ENCODE measurements at regions not wholly inside any gene's neighbourhood (a gene's known extent, or its start where the extent isn't known, plus 50 kb on each side); places are given as distances from the start of the nearest gene placed in this dataset.

- no peak for DNase-seq
Measured at GRCh38 chr20:50258790-50259483, 68.3 kb downstream of the CEBPB start.

- no peak for DNase-seq
Measured at GRCh38 chr20:50259705-50260478, 69.3 kb downstream of the CEBPB start.

GRCh38 chr20:50260479-50261221 lies 70.0 kb downstream of the CEBPB start:
- DNase-seq, result no peak

- no peak for DNase-seq
Measured at GRCh38 chr20:50261471-50262212, 71.0 kb downstream of the CEBPB start.

GRCh38 chr20:50263831-50264230 lies 73.2 kb downstream of the CEBPB start:
- DNase-seq, result no peak

- DNase-seq, result no peak
Measured at GRCh38 chr20:50264534-50265145, 74.0 kb downstream of the CEBPB start.

GRCh38 chr20:50265245-50265946 lies 74.8 kb downstream of the CEBPB start:
- DNase-seq, result no peak

GRCh38 chr20:50266293-50267040 lies 75.8 kb downstream of the CEBPB start:
- no peak for DNase-seq

- DNase-seq, result peak; percentile 62
Measured at GRCh38 chr20:50267041-50267865, 76.6 kb downstream of the CEBPB start.

GRCh38 chr20:50267866-50268219 lies 77.2 kb downstream of the CEBPB start:
- no peak for DNase-seq

- DNase-seq, result no peak
Measured at GRCh38 chr20:50269091-50270033, 78.7 kb downstream of the CEBPB start.

GRCh38 chr20:50270034-50270395 lies 79.4 kb downstream of the CEBPB start:
- DNase-seq, result no peak

- DNase-seq, result no peak
Measured at GRCh38 chr20:50270569-50270968, 79.9 kb downstream of the CEBPB start.

- no peak for DNase-seq
Measured at GRCh38 chr20:50271176-50271575, 80.5 kb downstream of the CEBPB start.

GRCh38 chr20:50271612-50272011 lies 81.0 kb downstream of the CEBPB start:
- DNase-seq, result no peak

GRCh38 chr20:50272030-50272723 lies 81.5 kb downstream of the CEBPB start:
- no peak for DNase-seq

GRCh38 chr20:50272724-50273446 lies 82.3 kb downstream of the CEBPB start:
- no peak for DNase-seq

Measured in left hindlimb (tissue), 1 donor.